Glomerular visceral epithelial cell (primary cell): ENCODE measurements at regions not wholly inside any gene's neighbourhood (a gene's known extent, or its start where the extent isn't known, plus 50 kb on each side); places are given as distances from the start of the nearest gene placed in this dataset.
"Not testable (repeated sequence)": the region's sequence is repeated elsewhere in the genome, so short reads cannot be mapped to it uniquely, and the experiment has no call there.

Source experiments
- DNase-seq: peaks from one replicate; pipeline ENCODE4 v3.0.0-alpha.2; 2016; ENCODE audit errors: extremely low spot score

DNA sequence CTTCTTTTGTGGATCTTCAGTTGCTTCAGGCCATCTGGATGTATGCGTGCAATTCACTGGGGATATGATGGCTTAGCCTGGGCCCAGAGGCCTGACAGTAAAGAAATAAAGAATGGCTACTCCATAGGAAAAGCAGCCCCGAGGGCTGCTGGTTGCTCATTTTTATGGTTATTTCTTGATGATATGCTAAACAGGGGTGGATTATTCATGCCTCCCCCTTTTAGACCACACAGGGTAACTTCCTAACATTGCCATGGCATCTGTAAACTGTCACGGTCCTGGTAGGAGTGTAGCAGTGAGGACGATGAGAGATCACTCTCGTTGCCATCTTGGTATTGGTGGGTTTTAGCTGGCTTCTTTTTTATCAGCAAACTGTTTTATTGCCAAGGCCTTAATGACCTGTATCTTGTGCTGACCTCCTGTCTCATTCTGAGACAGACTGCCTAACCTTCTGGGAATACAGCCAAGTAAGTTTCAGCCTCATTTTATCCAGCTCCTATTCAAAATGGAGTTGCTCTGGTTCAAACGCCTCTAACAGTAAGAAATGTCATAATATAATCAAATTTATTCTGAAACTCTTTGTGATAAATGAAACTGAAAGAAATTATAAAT is 60.5 kb downstream of the DSEL start:
- no peak for DNase-seq

DNA sequence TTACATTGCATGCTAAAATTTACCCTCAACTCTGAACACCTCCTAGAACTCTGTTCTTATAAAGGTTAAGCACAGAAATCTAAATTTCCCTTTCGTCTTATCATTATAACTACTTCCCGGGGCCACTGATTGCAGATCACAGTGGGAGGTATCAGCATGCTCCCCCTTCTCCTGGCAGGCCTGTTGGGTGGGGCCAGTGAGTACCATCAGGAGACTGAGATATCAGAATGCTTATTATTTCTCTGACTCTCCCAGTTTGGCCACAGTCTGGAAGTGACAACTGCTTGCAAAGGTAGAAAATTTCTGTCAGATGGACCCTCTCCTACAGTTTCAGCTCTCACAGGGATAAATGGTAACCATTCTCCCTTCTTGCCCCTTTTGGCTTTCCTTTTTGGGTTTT is 62.6 kb downstream of the DSEL start:
- DNase-seq, result no peak

DNA sequence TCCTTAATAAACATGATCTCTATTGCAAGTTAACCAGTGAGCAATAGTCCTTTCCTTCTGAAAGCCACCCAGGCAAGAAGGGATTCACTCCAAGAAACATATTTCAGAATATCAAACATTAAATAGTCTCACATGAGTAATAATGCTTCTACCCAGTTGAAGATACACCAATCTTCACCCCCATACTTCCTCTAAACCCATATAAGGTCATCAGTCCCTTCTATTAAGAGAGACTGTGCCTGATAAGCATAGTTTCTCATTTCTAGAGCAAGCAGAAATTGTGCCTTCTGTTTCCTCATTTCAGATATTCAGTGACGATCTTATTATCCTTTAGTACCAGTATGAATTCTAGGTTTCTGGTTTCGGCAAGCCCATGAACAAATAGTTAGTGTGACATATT is 64.6 kb downstream of the DSEL start:
- no peak for DNase-seq

DNA sequence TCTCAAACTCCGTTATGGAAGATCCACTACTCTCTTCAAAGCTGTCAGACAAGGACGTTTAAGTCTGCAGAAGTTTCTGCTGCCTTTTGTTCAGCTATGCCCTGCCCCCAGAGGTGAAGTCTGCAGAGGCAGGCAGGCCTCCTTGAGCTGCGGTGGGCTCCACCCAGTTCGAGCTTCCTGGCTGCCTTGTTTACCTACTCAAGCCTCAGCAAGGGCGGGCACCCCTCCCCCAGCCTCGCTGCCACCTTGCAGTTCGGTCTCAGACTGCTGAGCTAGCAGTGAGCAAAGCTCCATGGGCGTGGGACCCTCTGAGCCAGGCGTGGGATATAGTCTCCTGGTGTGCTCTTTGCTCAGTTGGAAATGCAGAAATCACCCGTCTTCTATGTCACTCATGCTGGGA is 65.4 kb downstream of the DSEL start:
- not testable (repeated sequence) for DNase-seq

DNA sequence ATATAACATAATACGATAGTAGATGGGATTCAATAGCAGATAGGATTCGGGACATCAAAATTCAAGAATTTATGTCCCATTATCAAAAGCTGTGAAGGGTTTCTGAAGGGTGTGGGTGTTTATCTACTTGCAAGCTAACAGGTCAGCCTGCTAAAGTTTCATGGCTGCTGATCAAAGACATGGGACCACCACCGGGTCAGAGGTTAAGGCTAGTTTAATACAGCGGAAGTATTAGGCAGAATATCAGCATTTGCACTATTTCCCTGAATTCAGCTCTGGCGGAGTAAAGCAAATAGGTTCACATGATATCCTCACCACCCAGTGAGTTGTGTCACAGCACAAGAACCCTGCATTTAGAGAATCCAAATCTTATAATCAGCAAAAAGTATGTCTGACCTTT is 82.5 kb downstream of the DSEL start:
- DNase-seq, result no peak

DNA sequence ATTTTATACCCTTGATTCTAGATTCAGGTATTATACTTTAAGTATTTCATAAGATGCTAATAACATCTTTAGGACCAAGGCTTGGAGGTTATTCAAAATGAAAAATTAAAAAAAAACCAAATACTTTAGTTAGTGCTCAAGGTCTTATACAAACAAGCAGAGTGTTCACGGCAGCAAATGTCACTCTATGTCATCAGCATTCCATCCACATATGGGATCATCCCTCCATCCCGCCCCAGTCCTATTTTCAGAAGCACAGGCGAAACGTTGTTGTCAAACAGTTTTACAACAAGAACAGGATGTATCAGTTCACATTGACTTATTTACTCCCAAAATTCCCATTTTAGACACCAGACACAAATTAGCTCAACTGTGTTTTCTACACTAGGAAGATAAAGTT is 83.7 kb downstream of the DSEL start:
- no peak for DNase-seq

DNA sequence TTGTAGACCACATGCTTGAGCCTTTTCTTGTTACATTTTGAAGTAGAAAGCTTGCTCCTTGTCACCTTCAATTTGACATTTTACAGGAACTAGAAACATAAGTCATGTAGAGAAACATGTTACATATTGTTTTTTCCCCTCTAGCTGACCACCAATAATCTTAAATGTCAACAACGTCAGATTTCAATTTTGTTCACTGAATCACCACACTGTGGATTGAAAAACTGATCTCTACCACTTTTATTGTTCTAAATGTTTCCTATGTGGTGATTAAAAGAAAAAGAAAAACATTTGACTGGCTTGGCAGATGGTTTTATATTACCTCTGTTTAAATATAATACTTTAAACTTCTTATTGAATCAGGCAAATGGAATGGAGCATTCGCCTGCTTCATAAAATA is 87.7 kb downstream of the DSEL start:
- DNase-seq, result no peak

DNA sequence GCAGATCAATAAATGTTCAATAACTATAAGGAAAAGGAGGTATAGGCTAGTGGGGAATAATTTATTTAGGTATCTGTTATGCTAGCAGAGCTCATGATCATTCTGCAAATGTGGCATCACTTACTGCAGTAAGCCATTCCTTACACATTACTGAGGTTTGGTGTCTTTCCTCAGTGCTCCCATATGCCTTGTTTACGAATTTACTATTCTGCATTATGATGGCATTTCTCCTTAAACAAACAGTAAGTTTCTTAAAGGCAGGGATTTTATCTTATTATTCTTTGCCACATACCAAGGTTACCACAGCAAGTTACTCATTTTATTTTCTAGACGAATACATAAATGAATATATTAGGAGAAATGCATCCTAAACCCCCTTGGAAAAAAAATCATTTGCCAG is 88.4 kb downstream of the DSEL start:
- no peak for DNase-seq

DNA sequence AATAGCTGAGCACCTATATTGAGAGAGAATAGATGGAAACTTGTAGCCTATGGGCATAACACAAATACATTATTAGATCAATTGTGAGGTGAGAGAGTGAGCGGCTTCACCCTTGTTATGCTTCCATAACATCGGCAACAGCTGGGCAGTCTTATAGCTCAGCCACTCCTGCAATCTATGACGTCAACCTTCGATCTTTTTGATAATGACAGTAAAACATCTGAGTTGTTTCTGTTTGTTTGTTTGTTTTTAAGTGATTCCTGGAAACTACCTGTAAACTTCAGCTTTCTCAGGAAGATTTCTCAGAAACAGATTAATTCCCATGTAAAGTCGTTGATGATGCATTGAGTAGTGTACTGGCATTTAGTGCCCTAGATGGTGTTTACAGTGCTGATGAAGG is 90.0 kb downstream of the DSEL start:
- DNase-seq, result no peak

DNA sequence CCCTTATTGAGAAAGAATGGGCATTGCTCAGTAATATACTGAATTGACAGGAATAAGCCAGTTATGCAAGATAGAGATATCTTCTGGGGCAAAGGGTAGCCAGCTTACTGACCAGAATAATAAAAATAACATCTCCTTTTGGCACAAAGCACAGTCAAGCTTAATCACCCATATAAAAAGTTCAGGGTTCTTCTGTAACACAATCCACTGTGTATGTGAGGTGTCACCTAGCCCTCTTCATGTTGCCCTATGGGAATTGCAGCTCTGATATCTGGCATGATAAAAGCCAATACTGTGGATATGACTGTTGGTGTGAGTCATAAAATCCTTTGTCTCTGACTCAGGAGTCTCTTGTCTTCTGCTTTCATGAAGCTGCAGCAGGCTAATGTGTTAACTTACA is 90.8 kb downstream of the DSEL start:
- DNase-seq, result peak; percentile 60

DNA sequence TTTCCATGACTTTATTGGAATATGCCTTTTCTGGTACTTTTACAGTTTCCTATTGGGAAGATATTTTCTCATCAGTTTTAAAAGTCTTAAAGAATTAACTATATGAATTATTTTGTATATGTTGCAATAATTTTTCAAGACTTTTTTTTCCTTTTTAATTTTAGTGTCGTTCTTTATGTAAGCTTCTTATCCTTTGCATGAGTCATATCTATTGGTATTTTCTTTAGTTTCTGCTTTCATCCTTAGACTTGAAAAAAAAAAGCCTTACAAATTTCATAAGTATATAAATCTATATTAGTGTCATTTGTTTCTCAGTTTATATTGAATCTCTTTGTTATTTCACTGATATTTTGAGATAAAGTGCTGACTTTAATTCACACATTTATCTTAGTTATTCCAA is 94.9 kb downstream of the DSEL start:
- DNase-seq, result no peak

DNA sequence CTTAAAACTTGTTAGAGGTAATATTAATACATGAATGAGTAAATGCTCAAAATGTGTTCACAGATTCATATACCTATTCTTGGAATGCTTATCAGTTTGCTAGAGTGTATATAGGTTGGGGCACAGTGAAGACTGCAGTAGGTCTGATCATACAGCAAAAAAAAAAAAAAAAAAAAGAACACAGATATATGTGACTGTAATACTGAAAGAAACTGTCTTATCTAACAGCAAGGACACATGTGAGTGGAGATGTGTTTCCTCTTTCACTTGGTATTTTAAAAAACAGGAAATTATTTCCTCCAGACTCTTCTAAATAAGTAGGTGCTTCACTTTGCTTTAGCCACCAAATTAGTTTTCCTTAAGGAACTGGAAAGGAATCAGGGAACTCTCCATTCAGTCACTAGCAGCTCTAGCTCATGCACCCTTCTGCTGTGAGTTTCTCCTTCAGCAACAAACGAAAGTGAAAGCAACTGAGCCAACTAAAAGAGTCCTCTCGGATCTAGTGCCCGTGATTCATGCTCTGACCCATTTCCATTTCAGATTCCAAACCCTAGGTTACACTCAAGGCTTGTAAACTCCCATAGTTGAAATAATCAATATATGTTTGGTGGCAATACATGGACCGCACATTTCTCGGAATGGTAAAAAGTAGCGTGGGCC is 98.5 kb downstream of the DSEL start:
- peak; percentile 18 for DNase-seq

DNA sequence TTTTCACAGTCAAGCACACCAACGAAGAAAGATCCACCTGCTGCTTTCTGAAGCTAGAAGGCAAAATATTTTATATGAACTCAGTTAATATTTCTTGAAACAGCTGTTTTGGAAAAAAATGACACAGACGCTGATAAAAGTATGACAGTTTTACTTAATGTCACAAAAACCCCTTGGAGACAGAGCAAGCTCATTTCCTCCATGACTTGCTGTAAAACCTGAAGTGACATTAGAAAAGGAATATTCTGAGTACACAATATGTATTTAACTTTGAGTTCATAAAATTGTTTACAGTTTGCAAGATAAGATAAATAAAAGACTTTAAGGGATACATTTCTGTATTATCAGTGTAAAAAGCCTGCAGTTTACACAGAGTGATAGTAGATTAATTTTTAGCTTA is 105.4 kb downstream of the DSEL start:
- DNase-seq, result no peak

DNA sequence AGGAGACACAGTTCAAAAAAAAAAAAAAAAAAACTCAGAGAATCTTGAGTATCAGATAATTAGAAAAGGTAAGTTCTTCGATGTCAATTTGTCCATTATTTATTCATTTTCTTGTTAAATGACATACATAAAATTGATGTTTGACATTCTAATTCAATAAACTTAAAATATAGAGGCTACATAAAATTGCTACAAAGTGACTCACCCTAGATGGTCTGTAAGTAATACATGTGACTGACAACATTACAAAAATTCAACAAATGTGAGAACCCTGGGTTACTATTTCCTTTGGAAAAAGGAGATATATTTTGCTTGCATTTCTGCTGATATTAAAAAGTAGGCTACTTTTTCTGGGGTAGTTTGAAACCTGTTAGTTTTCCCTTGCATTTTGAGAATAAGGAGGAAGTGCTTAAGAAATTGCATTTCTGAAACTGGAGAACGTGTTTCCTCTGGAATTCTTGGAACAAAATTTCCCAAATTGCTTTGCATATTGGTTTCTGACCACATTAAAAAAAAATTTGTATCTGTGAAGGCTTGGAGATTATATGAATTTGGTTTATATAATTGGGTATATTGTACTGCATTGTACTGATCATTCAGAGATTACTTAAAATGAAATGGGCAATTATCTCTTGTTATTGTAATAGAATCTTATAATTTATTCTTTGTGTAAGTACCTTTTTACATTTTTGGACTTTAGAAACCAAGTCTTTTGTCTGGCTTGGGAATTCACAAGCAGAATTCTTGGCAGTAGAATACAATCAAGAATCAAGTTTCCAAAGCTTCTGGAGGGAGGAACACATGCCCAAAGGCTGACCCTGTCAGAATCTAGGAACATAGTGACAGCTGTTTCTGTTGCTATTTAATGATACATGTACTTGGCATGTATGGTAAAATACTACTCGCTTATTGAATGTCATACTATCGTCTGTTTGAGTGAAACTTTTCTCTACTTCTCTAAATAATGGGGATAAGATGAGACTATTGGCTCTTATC is 106.1 kb downstream of the DSEL start:
- DNase-seq, result no peak

DNA sequence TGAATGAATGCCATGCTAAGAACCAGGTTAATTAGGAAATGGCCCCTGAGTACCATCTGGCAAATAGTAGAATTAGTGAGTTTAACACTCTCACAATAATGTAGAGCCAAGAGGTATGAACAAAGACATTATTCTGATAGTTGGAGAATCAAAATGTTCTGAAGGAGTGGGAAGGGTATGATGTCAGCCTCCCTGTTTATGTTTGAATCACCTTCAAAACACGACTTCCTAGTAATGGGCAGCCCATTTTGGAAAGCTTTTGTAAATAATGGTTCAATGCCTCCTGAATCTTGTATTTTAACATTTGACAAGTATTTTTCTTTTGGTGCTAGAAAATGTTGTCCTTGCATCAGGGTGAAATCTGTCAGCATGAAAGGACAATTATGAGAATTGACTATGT is 108.3 kb downstream of the DSEL start:
- no peak for DNase-seq

DNA sequence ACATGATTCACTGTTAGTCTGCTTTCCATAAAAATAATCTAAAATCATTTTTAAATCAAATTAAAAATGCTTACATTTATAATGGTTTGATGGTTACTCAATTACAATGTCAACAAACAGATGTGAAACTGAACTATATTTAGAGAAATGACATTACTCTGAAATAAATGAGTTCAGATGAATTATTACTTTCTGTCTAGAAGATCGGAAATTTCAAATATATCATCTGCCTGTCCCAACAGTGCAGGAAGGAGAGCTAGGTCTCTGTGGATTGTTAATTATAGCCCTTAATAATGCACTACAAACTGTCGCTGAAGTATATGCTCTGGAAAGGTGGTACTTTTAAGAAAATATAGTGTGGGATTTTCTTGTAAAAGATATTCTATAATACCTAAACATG is 109.8 kb downstream of the DSEL start:
- no peak for DNase-seq

DNA sequence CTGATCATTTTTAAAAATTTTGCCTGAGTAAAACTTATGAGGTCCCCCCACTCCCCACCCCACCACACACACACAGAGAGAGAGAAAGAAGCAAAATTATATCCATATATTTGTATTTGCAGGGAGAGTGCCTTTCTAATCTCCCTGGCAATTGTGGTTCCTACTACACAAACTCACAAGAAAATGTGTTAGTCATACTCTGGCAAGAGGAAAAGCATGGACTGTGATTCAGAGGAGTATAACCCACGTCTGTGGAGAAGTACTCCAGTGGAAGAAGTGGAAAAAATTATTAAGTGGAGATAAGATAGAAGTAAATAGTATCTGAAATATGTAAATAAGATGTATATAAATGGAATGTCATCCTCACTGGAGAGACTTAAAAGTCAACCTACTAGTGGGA is 114.0 kb downstream of the DSEL start:
- DNase-seq, result no peak

DNA sequence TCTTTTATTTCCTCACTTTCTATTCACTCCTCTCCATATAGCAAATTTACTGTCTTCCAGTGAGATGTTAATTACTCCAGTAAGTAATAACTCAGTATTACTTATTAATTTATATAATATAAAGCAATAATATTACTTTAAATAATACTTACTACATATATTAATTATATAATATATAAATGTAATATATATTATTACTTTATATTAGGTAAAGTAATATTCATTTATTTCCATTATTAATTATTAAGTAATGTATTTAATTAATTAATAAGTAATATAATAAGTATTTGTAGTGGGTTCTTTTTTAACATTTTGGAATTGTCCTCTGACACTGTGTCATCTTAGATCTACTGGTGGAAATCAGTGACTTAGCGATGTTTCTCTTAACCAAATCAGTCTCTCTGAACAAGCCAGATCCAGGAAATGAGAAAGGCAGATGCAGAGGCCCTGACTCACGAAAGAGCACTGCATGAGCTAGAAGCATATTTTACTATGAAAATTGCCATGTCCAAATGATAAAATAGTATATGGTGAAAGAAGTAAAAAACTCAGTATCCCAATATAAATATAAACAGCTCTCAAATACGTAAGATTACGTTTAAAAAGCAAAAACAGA is 115.9 kb downstream of the DSEL start:
- no peak for DNase-seq

DNA sequence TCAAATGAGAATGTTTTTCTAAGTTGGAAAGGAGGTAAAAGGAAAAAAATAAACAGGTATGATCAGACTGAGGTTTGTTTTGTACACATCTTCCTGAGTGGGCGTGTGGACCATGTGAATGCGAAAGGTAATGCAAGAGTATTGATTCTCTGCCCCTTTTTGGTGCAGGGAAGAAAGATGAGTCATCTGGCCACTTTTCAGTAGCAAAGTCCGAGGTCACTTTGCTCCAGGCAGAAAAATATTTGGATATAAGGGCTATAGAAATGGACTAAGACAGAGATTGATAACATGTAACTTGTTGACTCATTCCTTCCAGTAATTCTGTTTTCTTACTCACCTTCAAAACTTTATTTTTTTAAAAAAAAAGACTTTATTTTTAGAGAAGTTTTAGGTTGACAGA is 130.5 kb downstream of the DSEL start:
- DNase-seq, result no peak

DNA sequence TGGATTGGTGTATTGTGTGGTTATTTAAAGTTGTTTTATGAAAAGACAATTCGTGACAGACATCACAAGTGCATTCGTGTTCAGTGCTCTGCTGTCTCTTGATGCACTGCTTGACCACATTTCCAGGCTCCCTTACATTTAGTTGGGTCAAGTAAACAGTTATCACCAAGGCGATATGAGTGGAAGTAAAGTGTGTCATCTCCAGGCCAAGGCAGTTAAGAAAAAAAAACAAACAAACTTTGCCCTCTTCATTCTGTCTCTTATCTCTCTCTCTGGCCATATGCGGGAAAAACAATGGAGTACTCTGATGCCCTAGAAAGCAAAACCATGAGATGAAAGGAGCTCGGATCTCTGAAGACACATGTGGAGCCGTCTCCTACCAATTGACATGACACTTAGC is 131.1 kb downstream of the DSEL start:
- DNase-seq, result no peak

DNA sequence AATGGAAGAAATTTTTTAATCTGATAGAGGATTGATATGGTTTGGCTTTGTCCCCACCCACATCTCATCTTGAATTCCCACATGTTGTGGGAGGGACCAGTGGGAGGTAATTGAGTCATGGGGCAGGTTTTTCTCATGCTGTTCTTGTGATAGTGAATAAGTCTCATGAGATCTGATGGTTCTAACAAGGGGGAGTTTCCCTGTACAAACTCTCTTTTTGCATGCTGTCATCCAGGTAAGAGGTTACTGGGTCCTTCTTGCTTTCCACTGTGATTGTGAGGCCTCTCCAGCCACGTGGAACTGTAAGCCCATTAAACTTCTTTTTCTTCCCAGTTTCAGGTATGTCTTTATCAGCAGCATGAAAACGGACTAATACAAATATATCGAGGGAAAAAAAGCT is 132.5 kb downstream of the DSEL start:
- DNase-seq, result not testable (repeated sequence)

DNA sequence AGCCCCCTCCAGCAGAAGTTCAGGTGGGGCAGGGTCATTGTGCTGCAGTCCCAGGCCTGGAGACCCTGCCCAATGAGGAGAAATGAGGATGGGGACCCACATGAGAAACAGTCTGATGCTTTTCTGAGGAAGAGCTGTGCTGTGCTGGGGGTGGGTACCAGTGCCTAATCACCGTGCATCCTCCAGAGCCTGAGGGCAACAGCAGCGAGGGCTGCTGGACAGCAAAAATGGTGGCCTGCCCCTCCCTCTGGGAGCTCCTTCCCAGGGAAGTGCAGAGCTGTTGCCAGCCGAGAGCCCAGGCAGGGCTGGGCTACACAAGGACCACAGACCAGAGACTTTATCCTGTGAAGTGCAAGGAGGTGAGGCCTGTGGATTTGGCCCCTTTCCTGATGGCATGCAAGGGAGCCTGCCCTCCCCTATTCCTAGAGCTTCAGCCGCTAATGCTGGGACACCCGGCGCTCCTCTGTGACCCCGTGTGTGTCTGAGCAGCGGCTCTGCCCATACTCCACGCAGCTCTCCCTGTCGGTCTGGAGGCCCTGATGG is 134.8 kb downstream of the DSEL start:
- DNase-seq, result no peak
